ENCODE measurements at regions not wholly inside any gene's neighbourhood (a gene's known extent, or its start where the extent isn't known, plus 50 kb on each side); places are given as distances from the start of the nearest gene placed in this dataset.

DNA sequence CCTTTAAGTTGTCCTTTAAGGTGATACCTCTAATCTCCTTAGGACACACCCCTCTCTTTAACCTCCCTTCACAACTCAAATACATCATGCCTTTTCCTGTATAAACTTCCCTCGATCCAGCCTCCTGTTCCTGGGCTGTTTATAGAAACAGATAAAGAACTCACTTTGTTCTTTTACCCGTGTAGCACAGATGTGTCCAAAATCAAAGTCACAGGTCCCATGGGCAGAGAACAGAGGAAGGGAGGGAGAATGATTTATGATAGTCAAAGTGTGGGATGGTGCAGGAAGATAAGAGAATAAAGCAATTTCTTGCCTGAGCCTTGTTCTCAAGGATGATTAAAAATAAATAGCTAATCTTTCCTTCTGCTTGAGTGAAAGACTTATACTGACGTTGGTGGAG, 50.3 kb upstream of the CABCOCO1 start:
- H3K9me1 ChIP-seq (replicated peaks; ENCODE audit: control insufficient read depth, extremely low read depth, insufficient read depth, low read length) = no peaks in the 10 kb centered on the region
- ChIA-PET CTCF (interaction anchor here (1.2 to 1.9 kb wide), 3 partner anchors 11 to 23 kb away, joined by 3 to 5 read pairs (median 4); no protein-coding TSS in a partner anchor), POLR2A (no interaction called here)
- H3K36me3 ChIP-seq (ENCODE audit: control insufficient read depth in 2 of 2, extremely low read depth in 1 of 2, insufficient read depth in 2 of 2, low read length in 2 of 2) = no peaks in the 10 kb centered on the region
- H3K4me3 ChIP-seq (replicated peaks in 1 of 3; ENCODE audit: insufficient read depth in 1 of 3, low read depth in 1 of 3, low read length in 3 of 3) = no peak overlapping the region
- no peaks in the 10 kb centered on the region for H3K79me2 ChIP-seq (ENCODE audit: control insufficient read depth, insufficient read depth, low read length)
- no TSS peak for BruUV-seq (replicated peaks)
- intact Hi-C loops (cut with micrococcal nuclease) = no loop called here
- H2AFZ ChIP-seq (ENCODE audit: low read depth, low read length) = peak overlapping the region; percentile 45
- peaks cover 5% of the 10 kb centered on the region for H3K4me1 ChIP-seq (ENCODE audit: control insufficient read depth, extremely low read depth, insufficient read depth, low read length)
- H3K27me3 ChIP-seq (ENCODE audit: control insufficient read depth in 2 of 2, insufficient read depth in 2 of 2, low read length in 2 of 2) = no peaks in the 10 kb centered on the region
- no peak overlapping the region for H3K27ac ChIP-seq (ENCODE audit: insufficient read depth, low read depth, low read length)
- DNase-seq (ENCODE audit: low read depth, low spot score) (peak; percentile 31), FAIRE-seq (no peak)
- dilution Hi-C loops (cut with MboI; ENCODE audit: extremely low pct_ligation_motif_present, low sequenced_read_pairs) = no loop called here
- H4K20me1 ChIP-seq (replicated peaks; ENCODE audit: control insufficient read depth, extremely low read depth, insufficient read depth, low read length) = no peaks in the 10 kb centered on the region
- no peak overlapping the region for H3K4me2 ChIP-seq (ENCODE audit: insufficient read depth, low read length)
- no peaks in the 10 kb centered on the region for H3K9me3 ChIP-seq (replicated peaks; ENCODE audit: control insufficient read depth, insufficient read depth, low read length)
- TF ChIP-seq POLR2AphosphoS5 (IDR thresholded peaks at IDR 0.05; ENCODE audit: insufficient read depth, low read depth, low read length) = no peak
- TF ChIP-seq MAX (IDR thresholded peaks at IDR 0.05; ENCODE audit: insufficient read depth, insufficient read length) = no peak
- TF ChIP-seq EZH2 (IDR thresholded peaks at IDR 0.05; ENCODE audit: borderline replicate concordance, low read depth, low read length, severe bottlenecking) = no peak
- TF ChIP-seq, protein P1, sequence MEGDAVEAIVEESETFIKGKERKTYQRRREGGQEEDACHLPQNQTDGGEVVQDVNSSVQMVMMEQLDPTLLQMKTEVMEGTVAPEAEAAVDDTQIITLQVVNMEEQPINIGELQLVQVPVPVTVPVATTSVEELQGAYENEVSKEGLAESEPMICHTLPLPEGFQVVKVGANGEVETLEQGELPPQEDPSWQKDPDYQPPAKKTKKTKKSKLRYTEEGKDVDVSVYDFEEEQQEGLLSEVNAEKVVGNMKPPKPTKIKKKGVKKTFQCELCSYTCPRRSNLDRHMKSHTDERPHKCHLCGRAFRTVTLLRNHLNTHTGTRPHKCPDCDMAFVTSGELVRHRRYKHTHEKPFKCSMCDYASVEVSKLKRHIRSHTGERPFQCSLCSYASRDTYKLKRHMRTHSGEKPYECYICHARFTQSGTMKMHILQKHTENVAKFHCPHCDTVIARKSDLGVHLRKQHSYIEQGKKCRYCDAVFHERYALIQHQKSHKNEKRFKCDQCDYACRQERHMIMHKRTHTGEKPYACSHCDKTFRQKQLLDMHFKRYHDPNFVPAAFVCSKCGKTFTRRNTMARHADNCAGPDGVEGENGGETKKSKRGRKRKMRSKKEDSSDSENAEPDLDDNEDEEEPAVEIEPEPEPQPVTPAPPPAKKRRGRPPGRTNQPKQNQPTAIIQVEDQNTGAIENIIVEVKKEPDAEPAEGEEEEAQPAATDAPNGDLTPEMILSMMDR (IDR thresholded peaks at IDR 0.05; ENCODE audit: extremely low read depth in 1 of 2, insufficient read depth in 1 of 2, low read depth in 1 of 2, low read length in 2 of 2) = no peak
- no peak for TF ChIP-seq JUN (IDR thresholded peaks at IDR 0.05; ENCODE audit: borderline replicate concordance, insufficient read depth, insufficient read length, low read depth)
- TF ChIP-seq MYC (IDR thresholded peaks at IDR 0.05; ENCODE audit: low read depth, low read length) = no peak
- TF ChIP-seq POLR2A (IDR thresholded peaks at IDR 0.05; ENCODE audit: low read depth, low read length) = no peak
- TF ChIP-seq FOS (IDR thresholded peaks at IDR 0.05; ENCODE audit: borderline replicate concordance, insufficient read depth, low read length) = no peak
- TF ChIP-seq GATA2 (IDR thresholded peaks at IDR 0.05; ENCODE audit: insufficient read depth, insufficient read length, low read depth, low read length) = no peak
- no peak overlapping the region for H3K9ac ChIP-seq (replicated peaks; ENCODE audit: extremely low read depth, insufficient read depth, low read length)
